HG02642 (cell line): ENCODE measurements at regions not wholly inside any gene's neighbourhood (a gene's known extent, or its start where the extent isn't known, plus 50 kb on each side); places are given as distances from the start of the nearest gene placed in this dataset.
"Not testable (repeated sequence)": the region's sequence is repeated elsewhere in the genome, so short reads cannot be mapped to it uniquely, and the experiment has no call there.

ENCODE experiments used
- ATAC-seq: cut with Tn5 transposase; IDR thresholded peaks from one replicate; pipeline ENCODE4 v1.9.1; 2021; ENCODE audit warnings: mild to moderate bottlenecking; ENCODE audit not compliant: unreplicated experiment, poor library complexity

DNA sequence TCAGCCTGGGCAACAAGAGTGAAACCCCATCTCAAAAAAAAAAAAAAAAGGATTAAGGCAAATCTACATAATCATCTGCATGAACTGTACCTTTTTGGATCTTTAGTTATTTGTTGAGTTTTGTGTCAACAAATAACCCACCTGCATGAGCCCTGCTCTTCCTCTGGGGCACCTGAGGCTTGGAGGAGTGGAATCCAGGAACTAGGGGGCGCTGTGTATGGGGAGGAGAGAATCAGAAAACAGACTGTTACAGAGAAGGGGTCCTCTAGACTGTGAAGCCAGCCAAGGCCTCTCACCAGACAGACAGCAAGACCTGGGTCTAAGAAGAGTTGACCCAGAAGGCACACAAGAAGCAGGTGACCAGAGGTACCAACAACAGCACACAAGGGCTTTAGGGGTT lies 682.8 kb upstream of the NRP1 start:
- no peak for ATAC-seq

DNA sequence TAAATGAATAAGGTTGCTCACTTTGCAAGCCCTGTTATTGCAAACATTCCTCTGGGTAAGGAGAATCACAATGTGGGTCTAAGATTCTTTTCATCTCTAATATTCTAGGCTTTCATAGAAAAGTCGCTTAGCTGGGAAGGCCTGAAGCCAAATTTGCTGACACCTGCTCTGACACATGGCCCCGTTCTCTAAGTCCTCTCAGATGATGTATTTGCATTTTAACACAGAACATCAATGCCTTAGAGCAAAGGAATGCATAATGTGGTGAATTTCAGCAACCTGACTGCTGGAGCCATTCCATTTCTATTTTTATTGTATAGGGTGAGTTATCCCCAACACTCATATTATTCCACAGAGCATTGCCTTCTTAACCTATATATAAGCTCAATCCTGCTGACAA lies 682.1 kb upstream of the NRP1 start:
- no peak for ATAC-seq

DNA sequence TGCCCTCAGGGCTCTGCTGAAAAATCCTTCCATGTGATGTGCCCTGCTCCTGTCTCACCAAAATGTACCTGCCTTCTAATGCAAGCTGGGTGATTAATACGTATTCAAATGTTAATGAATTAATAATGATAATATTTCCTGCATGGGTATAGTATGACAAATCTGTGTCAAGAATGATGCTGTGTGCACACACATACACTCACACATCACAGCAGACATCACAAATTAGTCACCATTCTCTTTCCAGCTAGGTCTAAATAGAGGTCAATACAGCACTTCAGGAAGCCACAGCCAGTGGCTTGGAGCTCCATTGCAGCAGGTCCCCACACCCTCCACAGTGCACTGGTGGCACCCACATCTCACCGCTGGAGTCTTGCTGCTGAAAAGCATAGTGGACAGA lies 681.2 kb upstream of the NRP1 start:
- no peak for ATAC-seq

DNA sequence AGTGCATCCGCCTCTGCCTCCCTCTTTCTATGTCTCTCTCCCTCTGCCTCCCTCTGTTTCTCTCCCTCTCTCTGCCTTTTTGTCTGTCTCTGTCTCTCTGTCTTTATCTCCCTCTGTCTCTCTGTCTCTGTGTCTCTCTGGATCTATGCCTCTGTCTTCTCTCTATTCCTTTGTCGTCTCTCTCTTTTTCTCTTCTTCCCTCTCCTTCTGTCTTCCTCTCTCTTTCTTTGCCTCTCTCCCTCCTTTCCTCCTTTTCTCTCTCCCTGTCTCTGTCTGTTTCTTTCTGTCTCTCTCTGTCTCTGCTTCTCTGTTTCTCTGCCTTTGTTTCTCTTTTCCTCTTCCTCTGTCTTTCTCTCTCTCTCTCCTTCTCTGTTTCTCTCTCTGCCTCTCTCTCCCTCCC lies 678.8 kb upstream of the NRP1 start:
- ATAC-seq = no peak

DNA sequence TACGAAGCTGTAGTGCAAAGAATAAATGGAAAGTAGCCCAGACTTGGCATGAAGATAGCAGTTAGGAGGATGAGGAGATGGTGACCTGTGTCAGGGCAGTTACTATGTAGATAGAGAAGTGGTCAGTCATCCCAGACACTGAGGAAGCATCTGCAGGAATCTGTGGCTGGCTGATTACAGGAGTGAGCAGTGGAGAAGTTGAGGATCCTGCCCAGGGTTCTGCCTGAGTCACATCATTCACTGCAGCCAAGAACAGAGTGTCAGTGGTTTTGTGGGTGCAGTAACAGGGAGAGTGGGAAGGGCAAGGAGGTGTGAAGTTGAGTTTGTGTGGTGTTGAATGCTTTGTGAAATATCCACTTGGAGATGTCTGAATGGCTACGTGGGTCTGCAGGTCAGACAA lies 676.4 kb upstream of the NRP1 start:
- no peak for ATAC-seq

DNA sequence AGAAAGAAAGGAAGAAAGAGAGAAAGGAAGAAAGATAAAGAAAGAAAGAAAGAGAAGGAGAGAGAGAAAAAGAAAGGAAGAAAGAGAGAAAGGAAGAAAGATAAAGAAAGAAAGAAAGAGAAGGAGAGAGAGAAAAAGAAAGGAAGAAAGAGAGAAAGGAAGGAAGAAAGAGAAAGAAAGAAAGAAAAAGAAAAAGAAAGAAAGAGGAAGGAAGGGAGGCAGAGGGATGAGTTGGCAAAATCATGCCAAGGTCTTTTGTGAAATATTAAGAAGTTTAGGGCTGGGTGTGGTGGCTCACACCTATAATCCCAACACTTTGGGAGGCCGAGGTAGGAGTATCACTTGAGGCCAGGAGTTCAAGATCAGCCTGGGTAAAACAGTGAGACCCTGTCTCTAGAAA lies 675.8 kb upstream of the NRP1 start:
- ATAC-seq = not testable (repeated sequence)

DNA sequence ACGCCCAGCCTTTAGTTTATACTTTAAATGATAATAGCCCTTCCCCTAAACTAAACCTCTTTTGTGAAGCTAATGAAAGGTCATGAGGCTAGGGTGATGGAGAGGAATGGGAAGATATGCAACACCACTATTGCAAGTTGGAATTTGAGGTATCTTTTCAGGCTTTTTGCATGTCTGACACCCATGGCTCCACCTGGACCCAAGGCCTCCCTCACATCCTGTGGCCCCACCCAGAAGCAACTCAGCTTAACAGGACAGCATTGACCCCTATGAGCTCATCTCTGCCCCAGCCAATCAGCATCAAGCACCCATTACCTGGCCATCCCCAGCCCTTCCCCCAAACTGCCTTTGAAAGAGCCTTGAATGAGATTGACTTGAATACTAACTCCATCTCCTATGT lies 674.2 kb upstream of the NRP1 start:
- ATAC-seq = no peak

DNA sequence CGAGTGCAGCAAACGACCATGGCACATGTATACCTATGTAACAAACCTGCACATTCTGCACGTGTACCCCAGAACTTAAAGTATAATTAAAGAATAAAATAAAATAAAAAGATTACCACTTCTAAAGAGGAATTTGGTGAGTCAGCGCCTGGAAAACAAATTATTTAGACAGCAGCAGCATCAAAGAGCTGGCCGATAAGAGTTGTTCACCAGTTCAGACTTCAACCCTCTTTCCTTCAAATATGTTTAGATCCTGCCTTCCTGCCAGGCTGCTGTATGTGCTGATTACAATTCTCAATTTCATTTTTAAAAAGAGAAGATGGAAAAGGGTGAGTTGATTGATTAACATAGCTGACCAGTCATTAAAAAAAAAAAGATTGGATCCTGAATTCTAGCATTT lies 672.0 kb upstream of the NRP1 start:
- no peak for ATAC-seq

DNA sequence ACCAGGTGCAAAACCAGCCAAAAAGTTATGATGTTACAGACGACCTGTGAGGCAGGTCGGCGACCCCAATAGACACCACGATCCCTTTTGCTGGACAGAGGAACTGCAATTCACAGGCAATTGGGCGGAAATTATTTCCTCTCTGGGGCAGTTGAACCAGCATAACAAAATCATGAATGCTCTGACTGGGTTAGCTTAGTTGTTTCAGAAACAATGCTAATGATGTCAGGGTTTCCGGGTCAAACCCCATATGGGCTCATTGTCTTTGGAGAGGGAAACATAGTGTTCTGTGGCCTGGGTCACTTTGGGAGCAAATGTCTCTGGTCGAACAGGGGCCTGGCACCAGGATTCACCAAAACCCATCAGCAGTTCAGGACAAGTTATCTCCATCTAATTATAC lies 669.1 kb upstream of the NRP1 start:
- no peak for ATAC-seq

DNA sequence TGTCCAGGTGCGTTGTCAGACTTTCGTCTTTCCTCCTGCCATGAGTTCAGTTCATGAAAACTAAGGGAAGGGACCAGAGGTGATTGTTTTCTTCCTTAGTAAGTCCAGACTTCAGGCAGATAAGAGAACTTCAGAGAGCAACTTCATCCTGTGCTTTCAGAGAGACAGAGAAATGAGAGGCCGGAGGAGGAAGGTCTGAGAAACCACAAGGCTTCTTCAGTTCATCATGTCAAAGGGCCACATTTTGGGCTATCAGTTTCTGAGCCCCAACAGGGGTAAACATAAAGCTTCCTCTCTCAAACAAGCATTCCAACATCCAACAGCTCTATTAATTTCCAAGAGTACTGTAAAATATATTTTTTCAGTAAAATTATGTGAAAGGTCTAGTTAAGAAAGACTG lies 668.4 kb upstream of the NRP1 start:
- no peak for ATAC-seq

DNA sequence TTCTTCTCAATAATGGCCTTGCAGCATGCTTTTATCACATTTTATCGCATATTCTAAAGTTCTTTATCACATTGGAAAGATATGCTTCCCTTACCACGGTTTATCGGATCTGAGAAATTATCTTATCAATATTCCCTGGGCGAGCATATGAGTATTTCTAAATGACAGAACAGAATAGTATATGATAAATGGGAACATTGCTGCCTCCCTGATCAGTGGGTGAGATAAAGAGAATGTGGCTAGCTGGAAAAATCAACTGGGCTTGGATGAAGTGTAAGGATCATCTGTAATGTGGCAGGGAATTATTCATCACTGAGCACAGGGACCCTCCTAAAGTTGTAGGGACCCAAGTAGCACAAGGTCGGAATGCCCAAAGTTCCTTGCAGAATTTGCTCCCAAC lies 667.4 kb upstream of the NRP1 start:
- no peak for ATAC-seq

DNA sequence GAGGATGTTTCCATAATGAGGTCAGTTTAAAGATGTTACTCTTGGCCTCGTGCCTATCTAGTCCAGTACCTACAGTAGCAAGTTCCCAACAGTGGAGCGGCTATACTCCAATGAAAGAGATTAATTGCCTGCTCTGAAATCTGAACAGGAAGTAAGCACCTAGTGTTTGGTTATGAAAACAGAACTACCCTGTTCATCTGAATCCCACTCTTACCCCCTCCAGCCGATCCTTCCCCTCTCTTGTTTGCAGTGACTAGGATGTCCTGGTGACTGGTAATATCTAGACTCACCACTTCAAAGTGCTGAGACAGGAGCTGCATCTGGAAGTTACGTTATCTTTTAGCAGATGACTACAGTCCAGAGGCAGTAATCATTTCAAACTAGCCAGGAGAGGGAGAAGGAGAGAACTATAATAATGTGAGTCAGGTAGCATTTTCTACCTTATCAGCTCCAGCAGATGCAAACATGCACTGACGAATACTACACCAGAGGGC lies 666.7 kb upstream of the NRP1 start:
- ATAC-seq = no peak

DNA sequence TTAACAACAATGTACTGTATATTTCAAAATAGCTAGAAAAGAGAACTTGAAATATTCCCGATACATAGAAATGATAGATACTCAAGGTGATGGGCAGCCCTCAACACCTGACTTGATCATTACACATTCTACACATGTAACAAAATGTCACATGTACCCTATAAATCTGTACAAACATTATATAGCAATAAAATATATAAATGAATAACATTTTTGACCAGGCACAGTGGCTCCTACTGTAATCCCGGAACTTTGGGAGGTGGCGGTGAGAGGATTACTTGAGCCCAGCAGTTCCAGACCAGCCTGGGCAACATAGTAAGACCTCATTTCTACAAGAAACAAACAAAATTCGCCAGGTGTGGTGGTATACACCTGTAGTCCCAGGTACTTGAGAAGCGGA lies 659.5 kb upstream of the NRP1 start:
- no peak for ATAC-seq

DNA sequence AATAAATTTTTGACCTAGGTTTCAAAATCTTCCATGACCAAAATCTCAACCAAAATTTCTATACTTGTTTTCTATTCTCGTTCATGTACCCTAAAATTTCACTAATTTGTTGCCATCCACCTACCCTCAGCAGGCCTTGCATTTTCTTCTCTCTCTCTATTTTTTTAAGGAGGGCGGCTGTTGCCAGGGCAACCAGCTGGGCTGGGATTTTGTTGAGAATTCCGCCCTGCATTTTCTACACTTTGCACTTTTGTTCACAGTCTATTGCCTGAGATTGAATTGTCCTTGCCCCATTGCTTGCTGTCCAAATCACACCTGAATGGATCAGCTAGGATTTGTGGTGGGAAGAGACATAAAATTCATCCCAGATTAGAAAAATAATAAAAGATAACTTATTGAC lies 657.5 kb upstream of the NRP1 start:
- no peak for ATAC-seq

DNA sequence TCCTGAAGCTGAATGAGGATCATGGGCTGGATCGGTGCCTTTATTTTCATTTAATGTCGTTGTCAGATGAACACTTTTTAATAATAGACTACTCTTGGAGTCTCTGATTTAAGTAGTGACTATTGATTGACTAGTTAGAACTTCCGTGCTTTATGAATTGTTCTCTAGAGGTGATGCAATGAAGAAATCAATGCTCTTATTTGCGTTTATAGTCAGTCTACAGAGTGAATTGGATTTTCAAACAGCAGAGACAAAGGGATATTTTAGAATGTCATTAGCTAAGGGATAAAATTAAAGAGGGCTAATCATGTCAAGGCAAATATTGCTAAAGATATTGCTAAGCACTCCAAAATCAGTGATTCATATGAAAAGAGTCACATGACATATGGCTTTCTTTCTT lies 652.0 kb upstream of the NRP1 start:
- no peak for ATAC-seq

DNA sequence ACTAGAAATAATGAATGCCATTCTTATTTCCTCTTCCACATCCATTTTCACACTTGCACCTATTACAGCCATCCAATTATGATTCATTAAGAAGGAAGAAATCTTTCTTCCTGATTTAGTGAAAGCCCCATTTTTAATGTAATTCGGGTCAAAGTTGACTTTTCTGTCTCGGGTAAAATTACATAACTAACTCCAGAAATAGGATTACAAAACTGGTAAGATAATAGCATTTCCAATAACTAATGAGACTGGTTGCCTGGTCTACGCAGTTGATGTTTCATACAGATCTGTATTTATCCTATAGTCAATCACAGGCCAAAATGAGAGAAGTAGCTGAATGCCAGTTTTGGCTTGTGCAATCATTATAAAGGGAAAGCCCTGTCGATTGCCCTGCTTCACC lies 651.5 kb upstream of the NRP1 start:
- no peak for ATAC-seq

DNA sequence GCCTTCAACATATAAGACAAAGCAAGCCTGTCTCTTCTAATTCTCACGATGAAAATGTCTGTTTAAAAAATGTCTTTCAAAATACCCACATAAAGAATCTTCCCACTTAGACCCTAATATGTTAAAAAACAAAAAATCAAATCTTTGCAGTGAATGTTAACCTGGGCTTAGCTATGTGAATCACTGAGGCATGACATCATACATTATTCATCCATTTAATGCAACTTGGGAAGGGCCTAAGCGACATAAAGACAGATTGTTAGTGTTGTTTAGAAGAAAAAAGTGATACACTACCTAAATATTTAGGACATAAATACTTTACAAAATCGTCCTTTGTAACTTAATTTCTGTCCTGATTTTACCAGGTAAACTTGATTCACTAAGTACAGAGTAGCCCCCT lies 648.5 kb upstream of the NRP1 start:
- ATAC-seq = no peak

DNA sequence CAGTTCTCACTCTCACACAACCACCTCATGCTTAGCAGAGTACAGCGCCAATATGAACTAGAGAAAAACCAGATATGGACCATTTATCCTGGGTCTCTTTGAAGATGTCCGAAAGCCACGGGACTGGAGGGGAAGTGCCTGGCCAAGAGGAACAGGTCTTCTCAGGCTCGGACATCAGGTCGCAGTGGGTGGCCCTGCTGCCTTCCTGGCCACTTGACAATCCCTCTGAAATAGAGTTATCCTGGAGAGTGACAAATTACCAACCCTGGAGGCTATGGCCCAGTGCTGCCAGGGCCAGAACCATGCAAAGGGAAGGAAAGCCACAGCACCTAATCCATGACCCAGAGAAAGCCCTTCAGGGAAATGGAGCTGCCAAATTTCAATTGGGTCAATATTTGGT lies 646.8 kb upstream of the NRP1 start:
- no peak for ATAC-seq

DNA sequence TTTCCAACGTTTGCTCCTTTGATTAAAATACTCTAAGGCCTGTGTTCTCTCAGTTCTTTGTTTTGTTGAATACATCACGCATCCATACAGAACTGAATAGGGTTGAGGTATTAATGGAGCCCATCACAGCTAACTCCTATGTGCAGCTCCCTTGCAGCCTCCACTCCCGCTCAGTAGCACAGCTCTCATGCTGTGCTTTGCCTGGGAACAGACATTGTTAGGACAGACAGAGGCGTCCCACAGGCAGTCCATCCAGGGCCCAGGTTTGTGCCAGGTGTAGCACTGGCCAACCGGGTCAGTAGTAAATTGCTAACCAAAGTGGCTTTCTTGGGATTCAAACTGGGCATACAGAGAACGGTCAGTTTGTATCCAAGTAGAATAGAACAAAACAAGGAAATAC lies 644.7 kb upstream of the NRP1 start:
- no peak for ATAC-seq

DNA sequence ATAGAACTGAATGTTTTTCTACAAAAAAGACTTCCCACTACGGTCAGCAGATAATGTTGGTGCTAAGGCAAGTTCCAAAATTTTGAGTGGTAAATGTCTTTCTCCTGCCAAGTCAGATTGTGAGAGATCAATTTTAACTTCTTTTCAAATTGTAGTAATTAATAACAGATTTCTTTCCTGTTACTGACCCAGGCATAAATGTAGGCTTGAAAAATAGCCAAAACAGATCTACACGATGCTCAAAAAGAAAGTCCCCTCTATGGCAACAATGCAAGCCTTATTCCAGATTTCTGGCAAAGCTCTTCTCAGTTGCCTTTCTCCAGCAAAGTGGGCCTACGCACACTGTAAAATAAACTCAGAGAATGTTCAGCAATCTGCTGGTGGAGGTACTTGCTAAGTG lies 641.0 kb upstream of the NRP1 start:
- ATAC-seq = no peak

DNA sequence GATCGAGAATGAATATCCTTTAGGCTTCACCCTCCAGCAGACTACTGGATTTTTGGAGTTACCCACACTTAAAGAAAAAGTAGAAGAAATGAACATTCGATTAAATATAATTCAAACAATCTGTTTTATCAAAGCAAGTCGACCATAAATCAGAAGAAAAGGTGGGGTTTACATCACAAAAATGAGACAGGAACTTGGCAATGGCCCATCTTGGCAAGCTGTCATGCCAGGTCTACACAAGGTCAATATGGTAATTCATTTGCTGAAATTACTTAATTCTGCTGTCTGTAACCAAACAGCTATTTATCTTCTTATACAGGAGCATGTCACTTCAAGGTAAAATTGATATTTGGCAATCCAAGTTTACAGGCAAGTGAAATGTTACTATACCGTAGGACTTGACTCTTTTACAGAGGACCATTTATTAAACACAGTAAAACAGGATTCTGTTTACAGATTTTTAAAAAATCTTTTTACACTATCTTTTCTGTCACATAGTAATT lies 640.6 kb upstream of the NRP1 start:
- no peak for ATAC-seq

DNA sequence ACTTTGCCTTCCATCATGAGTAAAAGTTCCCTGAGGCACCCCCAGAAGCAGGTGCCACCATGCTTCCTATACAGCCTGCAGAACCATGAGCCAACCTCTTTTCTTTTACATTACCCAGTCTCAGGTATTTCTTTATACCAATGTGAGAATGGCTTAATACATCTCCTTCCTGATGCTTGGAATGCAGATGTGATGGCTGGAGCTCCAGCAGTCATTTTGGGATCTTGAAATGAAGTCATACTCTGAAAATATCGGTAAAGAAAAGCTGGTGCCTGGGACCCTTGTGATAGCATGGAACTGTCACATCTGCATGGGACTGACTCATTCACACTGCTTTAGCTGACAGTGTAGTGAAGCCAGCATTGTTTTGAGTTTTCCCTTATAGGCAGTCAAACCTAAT lies 634.5 kb upstream of the NRP1 start:
- no peak for ATAC-seq

DNA sequence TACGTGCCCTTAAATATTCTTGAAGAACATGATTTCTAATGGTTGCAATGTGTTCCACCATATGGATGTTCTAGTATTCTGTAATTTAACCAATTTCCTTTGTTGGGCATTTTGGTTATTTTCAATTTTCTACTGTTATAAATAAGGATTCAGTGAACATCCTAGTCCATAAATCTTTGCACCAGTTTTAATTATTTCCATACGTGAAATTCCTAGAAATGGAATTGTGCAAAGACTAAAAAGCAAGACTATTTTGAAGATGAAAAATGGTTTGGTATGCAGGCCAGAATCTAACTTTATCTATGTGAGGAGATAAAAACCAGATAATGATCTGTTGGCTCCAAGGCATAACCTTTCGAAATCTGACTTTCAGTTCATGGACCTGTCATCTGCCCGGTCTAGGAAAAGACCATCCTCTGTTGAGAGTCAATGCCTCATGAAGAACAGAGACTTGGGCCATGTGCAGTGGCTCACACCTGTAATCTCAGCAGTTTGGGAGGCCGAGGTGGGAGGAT lies 633.2 kb upstream of the NRP1 start:
- no peak for ATAC-seq
